ENCODE measurements at regions not wholly inside any gene's neighbourhood (a gene's known extent, or its start where the extent isn't known, plus 50 kb on each side); places are given as distances from the start of the nearest gene placed in this dataset.

GRCh38 chr10:3982746-3983442 is 197.9 kb upstream of the KLF6 start:
- no peak for DNase-seq (ENCODE audit: extremely low read depth in 1 of 4, low spot score in 3 of 4)
- no peak overlapping the region for H2AFZ ChIP-seq (ENCODE audit: low read depth, low read length)
- no peaks in the 10 kb centered on the region for H3K79me2 ChIP-seq (ENCODE audit: control insufficient read depth, insufficient read depth, low read length)
- TF ChIP-seq ELF4 (CRISPR knock-in tag; IDR thresholded peaks at IDR 0.05) (no peak), XRCC3 (IDR thresholded peaks at IDR 0.05) (no peak), FOXM1 (IDR thresholded peaks at IDR 0.05; ENCODE audit: low read depth) (no peak), FOXM1 (CRISPR knock-in tag; IDR thresholded peaks at IDR 0.05; ENCODE audit: low read depth) (no peak), NBN (IDR thresholded peaks at IDR 0.05; ENCODE audit: low read depth) (no peak), ASH1L (IDR thresholded peaks at IDR 0.05; ENCODE audit: borderline replicate concordance, low read depth, partially characterized antibody) (no peak)
- TF ChIP-seq, protein P1, sequence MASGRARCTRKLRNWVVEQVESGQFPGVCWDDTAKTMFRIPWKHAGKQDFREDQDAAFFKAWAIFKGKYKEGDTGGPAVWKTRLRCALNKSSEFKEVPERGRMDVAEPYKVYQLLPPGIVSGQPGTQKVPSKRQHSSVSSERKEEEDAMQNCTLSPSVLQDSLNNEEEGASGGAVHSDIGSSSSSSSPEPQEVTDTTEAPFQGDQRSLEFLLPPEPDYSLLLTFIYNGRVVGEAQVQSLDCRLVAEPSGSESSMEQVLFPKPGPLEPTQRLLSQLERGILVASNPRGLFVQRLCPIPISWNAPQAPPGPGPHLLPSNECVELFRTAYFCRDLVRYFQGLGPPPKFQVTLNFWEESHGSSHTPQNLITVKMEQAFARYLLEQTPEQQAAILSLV (tag; IDR thresholded peaks at IDR 0.05) = no peak
- TF ChIP-seq, protein P2, sequence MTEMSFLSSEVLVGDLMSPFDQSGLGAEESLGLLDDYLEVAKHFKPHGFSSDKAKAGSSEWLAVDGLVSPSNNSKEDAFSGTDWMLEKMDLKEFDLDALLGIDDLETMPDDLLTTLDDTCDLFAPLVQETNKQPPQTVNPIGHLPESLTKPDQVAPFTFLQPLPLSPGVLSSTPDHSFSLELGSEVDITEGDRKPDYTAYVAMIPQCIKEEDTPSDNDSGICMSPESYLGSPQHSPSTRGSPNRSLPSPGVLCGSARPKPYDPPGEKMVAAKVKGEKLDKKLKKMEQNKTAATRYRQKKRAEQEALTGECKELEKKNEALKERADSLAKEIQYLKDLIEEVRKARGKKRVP (CRISPR knock-in tag; IDR thresholded peaks at IDR 0.05) = no peak
- TF ChIP-seq, protein P3, sequence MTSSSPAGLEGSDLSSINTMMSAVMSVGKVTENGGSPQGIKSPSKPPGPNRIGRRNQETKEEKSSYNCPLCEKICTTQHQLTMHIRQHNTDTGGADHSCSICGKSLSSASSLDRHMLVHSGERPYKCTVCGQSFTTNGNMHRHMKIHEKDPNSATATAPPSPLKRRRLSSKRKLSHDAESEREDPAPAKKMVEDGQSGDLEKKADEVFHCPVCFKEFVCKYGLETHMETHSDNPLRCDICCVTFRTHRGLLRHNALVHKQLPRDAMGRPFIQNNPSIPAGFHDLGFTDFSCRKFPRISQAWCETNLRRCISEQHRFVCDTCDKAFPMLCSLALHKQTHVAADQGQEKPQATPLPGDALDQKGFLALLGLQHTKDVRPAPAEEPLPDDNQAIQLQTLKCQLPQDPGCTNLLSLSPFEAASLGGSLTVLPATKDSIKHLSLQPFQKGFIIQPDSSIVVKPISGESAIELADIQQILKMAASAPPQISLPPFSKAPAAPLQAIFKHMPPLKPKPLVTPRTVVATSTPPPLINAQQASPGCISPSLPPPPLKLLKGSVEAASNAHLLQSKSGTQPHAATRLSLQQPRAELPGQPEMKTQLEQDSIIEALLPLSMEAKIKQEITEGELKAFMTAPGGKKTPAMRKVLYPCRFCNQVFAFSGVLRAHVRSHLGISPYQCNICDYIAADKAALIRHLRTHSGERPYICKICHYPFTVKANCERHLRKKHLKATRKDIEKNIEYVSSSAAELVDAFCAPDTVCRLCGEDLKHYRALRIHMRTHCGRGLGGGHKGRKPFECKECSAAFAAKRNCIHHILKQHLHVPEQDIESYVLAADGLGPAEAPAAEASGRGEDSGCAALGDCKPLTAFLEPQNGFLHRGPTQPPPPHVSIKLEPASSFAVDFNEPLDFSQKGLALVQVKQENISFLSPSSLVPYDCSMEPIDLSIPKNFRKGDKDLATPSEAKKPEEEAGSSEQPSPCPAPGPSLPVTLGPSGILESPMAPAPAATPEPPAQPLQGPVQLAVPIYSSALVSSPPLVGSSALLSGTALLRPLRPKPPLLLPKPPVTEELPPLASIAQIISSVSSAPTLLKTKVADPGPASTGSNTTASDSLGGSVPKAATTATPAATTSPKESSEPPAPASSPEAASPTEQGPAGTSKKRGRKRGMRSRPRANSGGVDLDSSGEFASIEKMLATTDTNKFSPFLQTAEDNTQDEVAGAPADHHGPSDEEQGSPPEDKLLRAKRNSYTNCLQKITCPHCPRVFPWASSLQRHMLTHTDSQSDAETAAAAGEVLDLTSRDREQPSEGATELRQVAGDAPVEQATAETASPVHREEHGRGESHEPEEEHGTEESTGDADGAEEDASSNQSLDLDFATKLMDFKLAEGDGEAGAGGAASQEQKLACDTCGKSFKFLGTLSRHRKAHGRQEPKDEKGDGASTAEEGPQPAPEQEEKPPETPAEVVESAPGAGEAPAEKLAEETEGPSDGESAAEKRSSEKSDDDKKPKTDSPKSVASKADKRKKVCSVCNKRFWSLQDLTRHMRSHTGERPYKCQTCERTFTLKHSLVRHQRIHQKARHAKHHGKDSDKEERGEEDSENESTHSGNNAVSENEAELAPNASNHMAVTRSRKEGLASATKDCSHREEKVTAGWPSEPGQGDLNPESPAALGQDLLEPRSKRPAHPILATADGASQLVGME (CRISPR knock-in tag; IDR thresholded peaks at IDR 0.05) = no peak
- TF ChIP-seq, protein P4, sequence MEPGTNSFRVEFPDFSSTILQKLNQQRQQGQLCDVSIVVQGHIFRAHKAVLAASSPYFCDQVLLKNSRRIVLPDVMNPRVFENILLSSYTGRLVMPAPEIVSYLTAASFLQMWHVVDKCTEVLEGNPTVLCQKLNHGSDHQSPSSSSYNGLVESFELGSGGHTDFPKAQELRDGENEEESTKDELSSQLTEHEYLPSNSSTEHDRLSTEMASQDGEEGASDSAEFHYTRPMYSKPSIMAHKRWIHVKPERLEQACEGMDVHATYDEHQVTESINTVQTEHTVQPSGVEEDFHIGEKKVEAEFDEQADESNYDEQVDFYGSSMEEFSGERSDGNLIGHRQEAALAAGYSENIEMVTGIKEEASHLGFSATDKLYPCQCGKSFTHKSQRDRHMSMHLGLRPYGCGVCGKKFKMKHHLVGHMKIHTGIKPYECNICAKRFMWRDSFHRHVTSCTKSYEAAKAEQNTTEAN (CRISPR knock-in tag; IDR thresholded peaks at IDR 0.05) = no peak
- TF ChIP-seq, protein P5, sequence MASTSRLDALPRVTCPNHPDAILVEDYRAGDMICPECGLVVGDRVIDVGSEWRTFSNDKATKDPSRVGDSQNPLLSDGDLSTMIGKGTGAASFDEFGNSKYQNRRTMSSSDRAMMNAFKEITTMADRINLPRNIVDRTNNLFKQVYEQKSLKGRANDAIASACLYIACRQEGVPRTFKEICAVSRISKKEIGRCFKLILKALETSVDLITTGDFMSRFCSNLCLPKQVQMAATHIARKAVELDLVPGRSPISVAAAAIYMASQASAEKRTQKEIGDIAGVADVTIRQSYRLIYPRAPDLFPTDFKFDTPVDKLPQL (IDR thresholded peaks at IDR 0.05; ENCODE audit: extremely low read depth, insufficient read length) = no peak
- TF ChIP-seq, protein P6, sequence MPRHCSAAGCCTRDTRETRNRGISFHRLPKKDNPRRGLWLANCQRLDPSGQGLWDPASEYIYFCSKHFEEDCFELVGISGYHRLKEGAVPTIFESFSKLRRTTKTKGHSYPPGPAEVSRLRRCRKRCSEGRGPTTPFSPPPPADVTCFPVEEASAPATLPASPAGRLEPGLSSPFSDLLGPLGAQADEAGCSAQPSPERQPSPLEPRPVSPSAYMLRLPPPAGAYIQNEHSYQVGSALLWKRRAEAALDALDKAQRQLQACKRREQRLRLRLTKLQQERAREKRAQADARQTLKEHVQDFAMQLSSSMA (CRISPR knock-in tag; IDR thresholded peaks at IDR 0.05) = no peak
- BruUV-seq (replicated peaks) = no TSS peak
- H4K20me1 ChIP-seq (replicated peaks; ENCODE audit: control insufficient read depth, insufficient read depth, low read length) = no peaks in the 10 kb centered on the region
- H3K27me3 ChIP-seq (ENCODE audit: control insufficient read depth in 2 of 2, insufficient read depth in 2 of 2, low read length in 2 of 2) = peaks cover 0 to 14% of the 10 kb centered on the region in 2 experiments; a peak in 2 of 5 replicates
- H3K9me3 ChIP-seq (replicated peaks; ENCODE audit: control insufficient read depth, insufficient read depth, low read depth, low read length) = no peaks in the 10 kb centered on the region
- ATAC-seq = no peak
- H3K4me3 ChIP-seq = no peak overlapping the region
- H3K36me3 ChIP-seq (ENCODE audit: control insufficient read depth, insufficient read depth, low read length) = no peaks in the 10 kb centered on the region
- H3K27ac ChIP-seq (ENCODE audit: extremely low read depth, low read depth, low read length) = no peak overlapping the region
- ChIA-PET POLR2A (interaction anchor here (0.5 to 1.8 kb wide), 4 partner anchors 92 to 1687 kb away, joined by 3 to 6 read pairs (median 3); partner anchors contain the start of gene KLF6), CTCF (ENCODE audit: low intra/inter-chr PET ratio) (no interaction called here)
- no peak for FAIRE-seq
- H3K4me1 ChIP-seq (replicated peaks in 1 of 2; ENCODE audit: control insufficient read depth in 2 of 2, insufficient read depth in 2 of 2, low read length in 2 of 2) = no peaks in the 10 kb centered on the region; a peak in 1 of 5 replicates
- no peaks in the 10 kb centered on the region for H3K9me1 ChIP-seq (ENCODE audit: control insufficient read depth, insufficient read depth, low read length)
- no peak overlapping the region for H3K9ac ChIP-seq (ENCODE audit: insufficient read depth in 1 of 2, low read depth in 2 of 2, low read length in 2 of 2)
- intact Hi-C loops (cut with micrococcal nuclease) = no loop called here
- H3K4me2 ChIP-seq (ENCODE audit: insufficient read depth, low read length) = no peak overlapping the region
- in situ Hi-C loops (cut with MboI) = no loop called here

Measured in K562 (cell line).